GM19240 (cell line): ENCODE measurements at regions not wholly inside any gene's neighbourhood (a gene's known extent, or its start where the extent isn't known, plus 50 kb on each side); places are given as distances from the start of the nearest gene placed in this dataset.
"Not testable (repeated sequence)": the region's sequence is repeated elsewhere in the genome, so short reads cannot be mapped to it uniquely, and the experiment has no call there.

Experiments used
- DNase-seq: peaks from one replicate; pipeline ENCODE4 v3.0.0; 2011; ENCODE audit warnings: low spot score; ENCODE audit not compliant: insufficient read length

DNA sequence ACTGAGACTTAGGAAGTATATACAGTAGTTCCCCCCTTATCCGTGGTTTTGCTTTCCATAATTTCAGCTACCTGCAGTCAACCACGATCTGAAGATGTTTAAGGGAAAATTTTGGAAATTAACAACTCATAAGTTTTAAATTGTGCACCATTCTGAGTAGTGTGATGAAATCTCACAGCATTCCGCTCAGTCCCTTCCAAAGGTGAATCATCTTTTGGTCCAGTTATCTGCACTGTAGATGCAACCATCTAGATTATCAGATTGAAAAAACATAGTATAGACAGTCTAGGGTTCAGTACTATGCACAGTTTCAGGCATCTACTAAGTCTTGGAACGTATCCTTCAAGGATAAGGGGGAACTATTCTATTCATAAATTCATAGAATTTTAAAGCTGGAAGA is 109.0 kb downstream of the ANXA3 start:
- DNase-seq = no peak

DNA sequence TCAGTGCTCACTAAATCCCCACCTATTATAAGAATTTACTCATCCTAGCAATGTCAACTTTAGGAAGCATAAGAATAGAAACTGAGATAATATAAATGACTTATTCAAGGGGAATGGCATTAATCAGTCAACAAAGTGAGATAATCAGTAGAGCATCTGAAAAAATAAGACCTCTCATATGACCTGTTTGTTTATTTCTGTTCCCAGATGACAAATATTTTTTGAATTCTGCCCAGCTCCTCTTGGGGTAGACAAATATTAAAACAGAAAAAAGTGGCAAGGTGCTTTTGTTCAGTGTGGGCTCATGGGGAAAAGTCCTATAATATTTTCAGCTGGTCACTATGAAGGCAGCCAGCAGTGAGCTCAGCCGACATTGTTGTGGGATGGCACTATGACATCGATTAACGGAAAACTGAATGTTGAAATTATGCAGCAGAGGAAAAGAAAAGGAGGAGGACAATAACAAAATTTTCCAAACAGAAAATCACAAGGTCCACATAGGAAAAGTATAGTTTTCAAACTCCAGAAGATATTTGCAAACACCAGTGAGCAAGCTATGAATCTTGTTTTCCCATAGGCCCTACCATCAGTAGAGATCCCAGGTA is 109.6 kb downstream of the ANXA3 start:
- DNase-seq = no peak

DNA sequence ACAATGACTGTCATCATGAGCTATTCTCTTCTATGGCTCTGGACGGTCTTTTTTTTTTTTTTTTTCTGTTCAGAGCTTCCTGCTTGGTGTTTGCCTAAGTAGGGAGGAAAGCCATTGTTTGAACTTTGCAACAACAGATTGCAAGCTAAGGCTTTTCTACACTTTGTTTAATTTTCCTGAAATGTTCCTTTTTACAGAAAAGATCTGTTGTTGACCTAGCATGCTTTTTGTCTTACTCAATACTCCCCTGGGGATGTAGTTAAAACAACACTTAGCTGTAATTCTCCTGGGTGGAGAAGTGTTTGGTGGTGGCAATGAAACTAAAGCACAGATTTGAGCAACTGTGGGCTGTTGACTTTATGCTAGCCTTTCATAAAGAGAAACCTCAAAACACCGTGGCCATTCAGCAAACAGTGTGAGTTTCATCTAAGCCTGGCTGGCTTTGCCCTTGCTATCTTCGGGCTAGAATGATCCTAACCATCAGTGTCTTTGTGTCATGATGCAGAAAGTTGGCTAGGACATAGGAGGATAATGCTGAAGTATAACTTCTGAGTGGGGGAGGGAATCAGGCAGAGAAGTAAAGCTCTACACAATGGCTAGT is 110.5 kb downstream of the ANXA3 start:
- peak; percentile 15 for DNase-seq

DNA sequence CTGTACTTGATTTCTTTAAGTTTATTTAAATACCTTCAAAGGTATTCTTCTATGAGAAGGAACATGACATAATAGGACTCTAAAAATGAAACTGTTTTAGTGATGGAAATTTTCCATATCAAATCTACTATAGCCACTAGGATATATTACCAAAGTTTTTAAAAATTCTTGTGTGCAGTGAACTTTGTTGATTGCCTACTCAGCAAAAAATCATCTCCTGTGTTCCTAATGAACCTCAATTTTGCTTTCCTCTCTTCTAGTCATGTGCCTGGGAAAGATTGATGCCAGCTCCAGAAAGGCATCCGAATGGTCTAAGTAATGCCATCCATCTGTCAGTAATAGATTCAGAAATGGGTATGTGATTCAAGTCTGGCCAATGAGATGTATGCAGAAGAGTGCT is 111.1 kb downstream of the ANXA3 start:
- no peak for DNase-seq

DNA sequence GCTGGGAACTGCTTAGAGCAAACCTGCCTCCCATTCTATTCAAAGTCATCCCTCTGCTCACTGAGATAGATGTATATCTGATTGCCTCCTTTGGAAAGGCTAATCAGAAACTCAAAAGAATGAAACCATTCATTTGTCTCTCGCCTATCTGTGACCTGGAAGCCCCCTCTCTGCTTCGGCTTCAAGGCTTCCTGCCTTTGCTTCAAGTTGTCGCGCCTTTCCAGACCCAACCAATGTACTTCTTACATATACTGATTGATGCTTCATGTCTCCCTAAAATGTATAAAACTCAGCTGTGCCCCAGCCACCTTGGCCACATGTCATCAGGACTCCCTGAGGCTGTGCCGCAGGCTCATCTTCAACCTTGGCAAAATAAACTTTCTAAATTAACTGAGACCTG is 111.9 kb upstream of the BMP2K start:
- not testable (repeated sequence) for DNase-seq

DNA sequence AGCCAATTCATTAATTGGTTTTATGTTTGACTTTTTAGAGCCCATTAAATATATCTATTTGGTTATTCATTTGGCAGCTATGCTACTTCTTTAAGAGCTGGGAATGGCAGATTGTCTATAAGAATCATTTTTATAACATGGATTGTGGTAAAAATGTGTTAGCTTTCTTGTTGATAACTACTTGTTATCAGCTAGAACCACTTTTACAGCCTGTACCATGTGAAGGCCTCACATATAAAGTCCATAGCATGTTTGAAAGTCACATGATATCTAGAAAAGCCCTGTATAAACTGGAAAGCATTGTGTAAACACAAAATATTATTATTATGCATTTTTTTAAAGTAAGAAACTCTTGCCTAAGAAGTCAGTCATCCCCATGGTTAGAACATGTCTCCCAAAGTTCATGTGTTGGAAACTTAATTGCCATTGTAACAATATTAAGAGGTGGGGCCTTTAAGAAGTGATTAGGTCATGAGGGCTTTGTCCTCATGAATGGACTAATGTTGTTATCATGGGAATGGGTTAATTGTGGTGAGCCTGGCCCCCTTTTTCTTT is 110.9 kb upstream of the BMP2K start:
- no peak for DNase-seq

DNA sequence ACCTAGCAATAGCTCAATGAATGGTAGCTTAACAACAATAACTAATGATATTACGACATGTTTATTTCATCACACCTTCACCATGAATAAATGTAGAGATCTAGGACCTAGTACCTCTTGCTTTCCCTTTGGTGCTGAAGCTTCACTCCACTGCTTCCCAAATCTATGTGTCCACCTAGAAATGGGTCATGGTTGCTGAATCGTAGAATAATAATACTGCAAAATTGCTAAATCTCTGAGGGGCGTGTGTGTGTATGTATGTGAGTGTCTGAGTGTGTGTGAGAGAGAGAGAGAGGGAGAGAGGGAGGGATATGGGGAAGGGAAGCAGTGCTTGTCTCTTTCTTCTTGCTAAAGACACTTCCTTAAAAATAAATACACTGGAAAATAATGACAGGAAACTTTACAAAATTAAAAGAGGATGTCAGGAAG is 109.3 kb upstream of the BMP2K start:
- DNase-seq = no peak

DNA sequence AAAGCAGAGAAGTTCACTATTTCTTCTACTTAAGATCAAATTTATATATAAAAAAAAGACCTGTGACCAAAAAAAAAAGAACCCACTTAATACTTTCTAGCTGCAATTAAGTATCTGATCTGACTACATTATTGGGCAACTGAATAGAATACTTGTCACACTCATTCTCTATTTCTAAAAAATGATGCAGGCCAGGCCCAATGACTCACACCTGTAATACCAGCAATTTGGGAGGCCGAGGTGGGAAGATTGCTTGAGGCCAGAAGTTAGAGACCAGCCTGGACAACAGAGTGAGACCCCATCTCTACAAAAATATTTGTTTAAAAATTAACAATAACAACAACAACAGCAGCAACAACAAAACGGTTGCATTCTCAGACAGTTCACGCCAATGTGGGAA is 108.8 kb upstream of the BMP2K start:
- no peak for DNase-seq

DNA sequence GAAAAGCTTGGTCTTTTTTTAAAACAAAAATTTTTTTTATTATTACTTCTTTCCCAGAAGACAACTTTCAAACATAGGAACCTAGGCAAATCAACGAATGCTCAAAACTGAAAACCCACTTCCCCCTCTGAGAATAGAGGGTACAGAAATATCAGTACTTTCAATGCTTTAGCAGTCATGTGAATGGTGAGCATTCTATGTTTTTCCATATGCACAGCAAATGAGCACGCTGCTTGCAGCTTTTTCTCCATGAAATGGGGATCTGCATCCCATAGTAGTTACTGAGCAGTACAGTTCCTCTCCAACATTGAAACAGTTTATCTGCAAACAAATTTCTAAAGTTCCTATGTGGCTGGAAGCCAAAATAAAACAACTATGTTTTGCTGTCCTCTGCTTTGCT is 108.4 kb upstream of the BMP2K start:
- no peak for DNase-seq

DNA sequence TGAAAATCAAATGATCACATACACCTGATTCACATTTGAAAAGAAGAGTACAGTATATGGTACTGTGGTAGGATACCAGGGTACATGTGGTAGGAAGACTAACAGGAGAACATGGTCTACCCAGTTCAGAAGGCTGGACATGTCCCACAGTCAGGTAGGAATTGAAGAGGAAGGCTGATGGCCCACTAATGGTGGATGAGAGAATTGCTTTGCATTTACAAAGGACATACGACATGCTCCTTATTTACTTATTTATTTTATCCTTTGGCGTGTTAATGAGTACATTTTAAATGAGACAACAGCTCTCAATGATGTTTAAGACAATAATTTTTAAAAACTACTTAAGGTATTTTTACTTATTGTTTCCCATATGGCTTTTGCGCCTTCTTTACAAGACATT is 106.7 kb upstream of the BMP2K start:
- no peak for DNase-seq

DNA sequence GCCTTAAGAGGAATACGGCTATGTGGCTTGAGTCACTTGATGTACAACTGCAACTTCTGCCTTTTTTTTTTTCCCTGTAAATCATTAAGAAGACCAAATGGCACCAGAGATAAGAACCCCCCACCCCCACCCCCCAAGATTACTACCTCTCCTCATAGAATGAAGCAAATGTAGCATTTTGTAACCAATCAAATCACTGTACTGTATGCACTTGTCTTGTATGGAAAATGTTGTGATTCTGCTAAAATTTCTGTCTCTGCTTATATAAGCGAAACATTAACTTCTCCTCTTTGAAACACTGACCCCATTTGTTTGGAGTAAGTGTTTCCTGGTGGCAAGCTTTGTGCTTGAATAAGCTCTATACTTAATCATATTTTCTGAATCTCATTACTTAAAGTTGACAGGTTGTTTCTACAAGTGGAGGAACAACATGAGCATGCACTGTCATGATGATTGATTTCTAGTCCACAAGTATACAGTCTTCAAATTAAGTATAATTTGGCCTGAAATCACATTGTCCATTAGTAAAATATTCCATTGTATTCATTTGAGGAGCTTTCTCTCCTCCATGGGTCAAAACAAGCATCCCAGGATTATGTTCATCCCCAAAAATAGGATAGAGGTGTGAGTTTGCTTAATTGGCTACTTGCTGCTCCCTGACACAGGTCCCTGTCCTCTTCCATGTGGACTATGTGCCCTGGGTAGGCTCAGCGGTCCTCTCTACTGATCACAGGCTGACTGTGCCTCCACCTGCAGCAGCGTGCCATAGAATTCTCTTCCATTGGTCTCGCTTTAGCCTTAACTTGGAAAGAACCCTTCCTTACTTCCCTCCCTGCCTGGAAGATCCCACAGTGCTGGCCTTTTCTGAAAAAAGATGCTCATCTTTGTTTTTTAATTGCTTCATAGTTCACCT is 104.0 kb upstream of the BMP2K start:
- DNase-seq = no peak

DNA sequence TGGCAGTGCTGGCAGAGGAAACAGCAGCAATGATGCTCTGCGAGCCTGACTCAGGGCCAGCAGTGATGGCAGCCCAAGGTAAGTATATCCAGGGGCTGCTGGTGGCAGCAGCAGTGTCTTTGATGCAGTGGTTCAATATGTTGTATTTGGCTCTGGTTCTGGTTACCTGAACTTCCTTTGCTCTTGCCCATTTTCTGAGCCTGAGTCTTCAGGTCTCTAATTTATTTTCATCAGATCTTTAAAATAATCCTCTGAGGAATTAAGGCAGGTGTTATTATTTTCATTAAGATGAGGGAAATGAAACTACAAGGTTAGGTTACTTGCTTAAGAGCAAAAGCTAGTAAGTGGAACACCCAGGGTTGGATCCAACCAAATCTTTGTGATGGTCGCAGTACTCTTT is 102.8 kb upstream of the BMP2K start:
- no peak for DNase-seq

DNA sequence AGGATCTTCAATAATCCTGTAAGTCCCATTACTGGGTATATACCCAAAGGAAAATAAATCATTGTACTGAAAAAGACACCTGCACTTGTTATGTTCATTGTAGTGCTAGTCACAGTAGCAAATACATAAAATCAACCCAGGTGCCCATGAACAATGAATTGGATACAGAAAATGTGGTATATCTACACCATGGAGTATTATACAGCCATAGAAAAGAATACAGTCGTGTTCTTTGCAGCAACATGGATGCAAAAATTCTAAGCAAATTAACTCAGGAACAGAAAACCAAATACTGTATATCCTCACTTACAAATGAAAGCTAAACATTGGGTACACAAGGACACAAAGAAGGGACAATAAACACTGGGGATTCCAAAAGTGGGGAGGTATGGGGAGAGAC is 100.8 kb upstream of the BMP2K start:
- DNase-seq = no peak

DNA sequence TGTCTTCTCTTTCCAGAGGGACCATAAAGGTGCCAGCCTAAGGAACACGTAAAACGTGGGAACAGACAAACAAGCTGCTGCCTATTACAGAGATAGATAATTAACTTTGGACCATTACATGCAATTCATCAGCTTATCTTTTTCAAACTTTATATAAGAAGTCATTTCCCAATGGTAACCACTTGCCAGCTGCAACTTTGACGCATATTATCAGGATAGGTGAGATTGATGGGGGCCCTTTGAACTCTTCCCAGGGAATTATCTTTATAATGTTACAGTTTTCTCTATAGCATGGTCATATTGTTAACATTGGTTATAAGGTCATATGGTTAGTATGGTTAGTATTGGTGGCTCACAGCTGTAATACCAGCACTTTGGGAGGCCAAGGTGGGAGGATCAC is 94.1 kb upstream of the BMP2K start:
- DNase-seq = no peak

DNA sequence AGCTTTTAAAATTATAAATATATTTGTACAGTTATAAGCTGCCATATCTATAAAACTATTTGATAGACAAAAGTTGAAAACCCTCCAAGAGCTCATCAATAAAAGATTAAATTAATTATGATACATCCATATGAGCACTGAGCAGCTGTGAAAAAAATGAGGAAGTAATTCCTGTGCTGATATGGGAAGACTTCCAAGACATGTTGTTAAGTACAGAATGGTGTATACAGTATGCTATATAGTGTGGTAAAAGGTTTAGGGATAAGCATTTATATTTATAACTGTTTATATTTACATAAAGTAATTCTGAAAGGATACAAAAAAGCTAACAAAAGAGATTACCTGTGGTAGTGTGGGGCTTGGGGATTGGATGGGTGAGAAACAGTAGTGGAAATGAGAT is 92.8 kb upstream of the BMP2K start:
- no peak for DNase-seq

DNA sequence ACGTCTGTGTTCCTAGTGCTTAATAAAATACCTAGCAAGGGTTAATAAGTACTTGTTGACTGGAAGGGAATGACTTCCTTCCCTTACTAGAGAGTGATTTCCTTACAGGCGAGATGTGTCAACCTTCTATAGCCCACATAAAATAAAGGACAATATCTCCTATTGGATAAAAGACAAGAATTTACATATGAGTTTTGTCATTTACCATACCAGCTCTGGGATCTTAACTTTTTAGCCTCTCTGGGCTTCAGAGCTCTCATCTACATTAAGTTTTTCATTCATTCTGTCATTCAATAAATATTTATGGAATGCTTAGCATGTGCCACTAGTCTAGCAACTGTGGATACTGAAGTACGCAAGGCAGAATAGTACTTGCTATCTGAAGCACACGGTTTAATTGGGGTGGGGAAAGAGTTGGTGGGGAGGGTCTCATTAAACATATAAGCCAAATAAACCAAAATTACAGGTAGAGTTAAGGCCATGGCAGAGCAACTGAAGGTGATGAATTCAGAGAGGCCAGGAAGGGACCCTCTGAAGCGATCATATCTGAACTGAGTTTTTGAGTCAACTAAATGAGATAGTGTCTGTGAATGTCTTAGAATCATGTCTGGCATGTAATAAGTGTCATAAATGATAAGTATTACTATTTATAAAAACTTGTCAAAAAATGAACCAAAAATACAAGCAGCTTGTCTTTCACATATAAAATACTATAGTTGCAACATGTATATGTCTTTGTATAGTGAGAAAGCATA is 91.6 kb upstream of the BMP2K start:
- DNase-seq = no peak

DNA sequence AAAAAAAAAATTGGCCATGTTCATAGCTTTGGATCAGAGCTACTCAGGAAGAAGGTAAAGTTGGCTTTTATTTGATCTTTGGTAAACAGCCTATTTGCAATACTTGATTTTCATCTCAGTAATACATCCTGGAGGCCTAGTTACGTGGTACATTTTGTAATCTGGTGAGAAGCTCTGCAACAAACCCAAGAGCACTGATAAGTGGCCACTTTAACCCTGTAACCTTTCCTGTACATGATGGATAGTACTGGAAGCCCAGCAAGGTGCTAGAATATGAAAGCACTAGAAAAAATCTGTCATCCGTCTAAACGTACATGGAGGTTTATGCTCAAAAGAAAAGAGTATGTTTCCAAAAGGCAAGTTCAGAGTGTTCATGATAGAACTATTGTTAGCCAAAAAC is 88.3 kb upstream of the BMP2K start:
- no peak for DNase-seq

DNA sequence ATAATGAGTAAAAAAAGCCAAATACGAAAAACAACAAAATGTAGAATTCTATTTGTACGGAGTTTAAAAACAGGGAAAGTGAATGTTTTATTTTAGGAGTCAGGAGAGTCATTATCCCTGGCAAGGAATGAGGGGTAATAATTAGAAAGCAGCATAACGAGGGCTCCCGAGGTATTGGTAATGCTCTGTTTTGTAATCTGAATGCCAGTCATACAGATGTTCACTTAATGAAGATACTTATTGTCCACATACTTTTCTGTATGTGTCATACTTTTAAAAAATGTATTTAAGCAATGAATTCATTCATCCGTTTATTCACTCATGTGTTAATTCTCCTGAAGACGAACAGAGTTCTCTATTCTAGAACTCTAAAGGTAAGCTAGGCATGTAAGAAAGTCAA is 87.8 kb upstream of the BMP2K start:
- no peak for DNase-seq

DNA sequence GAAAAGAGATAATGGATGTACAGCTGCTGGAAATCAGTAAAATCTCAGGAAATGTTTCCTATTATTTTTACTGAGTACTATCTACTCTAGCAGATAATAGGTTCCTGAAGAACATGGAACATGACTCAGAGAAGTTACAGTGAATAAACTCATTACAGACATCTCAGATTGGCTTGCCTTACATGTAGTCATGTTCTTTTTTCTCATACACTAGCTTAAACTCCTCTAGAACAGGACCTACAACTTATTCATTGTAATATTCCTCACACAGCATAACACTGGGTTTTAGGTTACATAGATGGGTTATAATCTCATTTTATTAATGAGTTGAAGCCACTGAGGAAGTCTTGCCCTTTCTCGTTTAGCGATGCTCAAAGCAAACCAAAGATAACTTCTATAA is 86.9 kb upstream of the BMP2K start:
- no peak for DNase-seq

DNA sequence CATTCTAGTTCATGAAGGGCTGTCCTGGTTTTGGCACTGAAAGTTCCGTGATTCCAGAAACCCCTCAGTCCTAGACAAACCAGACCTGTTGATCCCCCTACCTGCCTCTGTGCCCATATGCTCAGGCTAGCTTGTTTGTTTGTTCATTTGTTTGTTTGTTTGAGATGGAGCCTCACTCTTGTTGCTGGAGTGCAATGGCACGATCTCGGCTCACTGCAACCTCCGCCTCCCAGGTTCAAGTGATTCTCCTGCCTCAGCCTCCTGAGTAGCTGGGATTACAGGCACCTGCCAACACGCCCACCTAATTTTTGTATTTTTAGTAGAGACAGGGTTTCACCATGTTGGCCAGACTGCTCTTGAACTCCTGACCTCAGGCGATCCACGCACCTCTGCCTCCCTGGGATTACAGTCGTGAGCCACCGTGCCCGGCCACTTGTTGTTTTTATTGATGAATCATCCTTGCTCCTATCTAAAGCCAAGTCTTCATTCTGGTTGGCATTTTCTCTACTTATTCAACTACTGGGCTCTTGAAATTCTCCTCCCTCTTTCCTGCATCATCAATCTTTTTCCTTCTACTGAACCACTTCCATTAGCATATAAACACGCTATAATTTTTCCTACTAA is 86.3 kb upstream of the BMP2K start:
- no peak for DNase-seq

DNA sequence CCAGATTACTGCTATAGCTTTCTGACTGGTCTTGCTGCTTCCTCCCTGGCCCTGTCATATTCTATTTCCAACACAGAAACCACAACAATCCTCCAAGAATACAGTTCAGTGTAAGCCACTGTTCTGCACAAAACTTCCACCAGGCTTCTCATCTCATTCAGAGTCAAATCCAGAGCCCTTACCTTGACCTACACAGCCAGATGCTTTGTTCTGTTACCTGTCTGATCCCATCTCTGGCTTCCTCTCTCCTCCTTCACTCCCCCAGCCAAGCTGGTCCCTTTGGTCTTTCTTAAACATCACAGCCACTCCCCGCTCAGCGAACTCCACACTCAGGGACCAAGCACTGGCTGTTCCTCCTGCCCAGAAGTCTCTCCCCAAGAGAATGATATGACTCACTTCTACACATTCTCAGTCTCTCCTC is 84.8 kb upstream of the BMP2K start:
- no peak for DNase-seq
